ENCODE measurements at regions not wholly inside any gene's neighbourhood (a gene's known extent, or its start where the extent isn't known, plus 50 kb on each side); places are given as distances from the start of the nearest gene placed in this dataset.

DNA sequence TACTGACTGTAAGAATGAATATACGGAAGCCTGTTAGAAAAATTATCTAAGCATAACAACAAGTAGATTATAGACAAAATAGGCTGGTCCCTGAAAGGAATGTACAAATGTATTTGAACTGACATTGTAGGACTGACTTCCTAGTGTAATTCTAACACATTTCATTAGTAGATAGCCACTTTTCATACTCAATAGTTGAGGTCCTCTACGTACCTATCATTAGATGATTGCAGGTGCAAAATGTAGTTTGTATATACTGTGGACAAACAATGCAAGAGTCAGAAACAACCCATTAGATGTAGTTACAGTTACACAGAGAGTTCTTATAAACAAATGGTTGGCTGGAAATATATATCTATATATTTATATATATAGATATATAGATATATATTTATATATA lies 402.3 kb upstream of the SLITRK6 start:
- DNase-seq (ENCODE audit: low spot score): no peak

DNA sequence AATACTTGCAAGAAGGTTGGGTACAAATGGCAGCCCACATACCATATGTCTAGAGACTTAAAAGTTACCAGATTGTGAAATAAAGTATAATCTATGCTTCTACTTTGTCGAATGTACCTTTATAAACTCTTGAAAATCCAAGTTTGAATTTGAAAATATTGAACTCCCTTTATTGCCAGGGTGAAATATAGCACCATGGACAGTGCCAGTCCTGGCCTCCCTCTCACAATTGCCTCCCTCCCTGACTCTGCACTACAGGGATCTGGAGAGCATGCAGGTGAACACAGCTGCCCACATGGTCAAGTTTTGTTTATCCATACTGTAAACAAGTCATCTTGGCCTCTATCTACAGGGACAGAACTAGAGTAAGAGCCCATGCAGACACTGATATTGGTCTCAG lies 394.1 kb upstream of the SLITRK6 start:
- no peak for DNase-seq (ENCODE audit: low spot score)

DNA sequence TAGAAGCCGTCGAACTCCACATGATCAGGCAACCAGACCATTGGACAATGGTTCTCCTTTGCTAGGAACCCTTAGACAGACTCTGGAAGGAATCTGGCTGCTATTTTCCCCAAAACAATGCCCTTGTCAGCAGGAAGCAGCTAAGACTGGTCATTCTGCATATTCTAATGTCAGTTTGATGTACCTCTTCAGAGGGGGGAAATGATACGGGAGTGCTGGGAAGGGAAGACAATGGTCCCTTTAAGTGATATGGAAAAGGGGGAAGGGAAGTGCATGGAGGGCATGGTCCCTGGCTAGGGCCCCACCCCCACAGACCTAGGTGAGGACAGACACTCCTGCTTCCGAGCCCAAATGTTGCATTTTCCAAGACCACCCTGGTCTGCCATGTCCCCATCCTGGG lies 389.0 kb upstream of the SLITRK6 start:
- no peak for DNase-seq (ENCODE audit: low spot score)

DNA sequence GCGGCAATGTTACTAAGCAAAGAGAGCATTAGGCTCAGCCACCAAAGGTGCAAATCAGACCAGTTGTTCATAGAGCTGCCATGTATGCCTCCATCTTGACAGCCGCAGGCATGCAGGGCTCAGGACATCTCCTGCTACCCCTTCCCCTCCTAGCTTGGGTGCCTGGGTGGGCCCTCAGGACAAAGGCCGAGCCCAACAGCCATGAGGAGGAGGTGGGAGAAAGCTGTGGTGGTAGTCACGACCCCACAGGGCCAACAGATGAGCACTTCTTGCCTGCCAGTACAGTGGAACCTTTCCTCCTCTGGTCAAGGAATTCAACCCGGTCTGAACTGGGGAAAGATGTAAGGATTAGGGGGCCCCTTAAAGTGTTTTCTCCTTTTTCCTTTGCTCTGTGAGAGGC lies 386.4 kb upstream of the SLITRK6 start:
- DNase-seq (ENCODE audit: low spot score): no peak

DNA sequence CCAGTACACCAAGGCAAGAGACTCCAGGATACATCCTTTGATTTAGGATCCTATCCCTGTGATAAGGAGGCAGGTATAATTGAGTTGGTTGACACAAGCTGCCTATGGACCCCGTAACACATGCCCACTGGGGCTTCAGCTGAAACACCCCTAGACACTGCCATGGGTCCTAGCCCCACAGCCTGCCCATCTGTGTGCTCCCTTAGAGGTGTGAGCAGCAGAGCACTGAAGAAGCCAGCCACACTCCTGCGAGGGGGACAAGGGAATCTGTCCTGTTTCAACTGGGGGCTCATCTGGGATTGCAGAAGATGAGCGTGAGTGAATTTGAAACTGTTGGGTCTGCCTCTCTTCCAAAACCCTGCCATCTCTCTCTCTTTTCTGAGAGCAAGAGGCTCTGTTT lies 385.9 kb upstream of the SLITRK6 start:
- DNase-seq (ENCODE audit: low spot score): no peak

DNA sequence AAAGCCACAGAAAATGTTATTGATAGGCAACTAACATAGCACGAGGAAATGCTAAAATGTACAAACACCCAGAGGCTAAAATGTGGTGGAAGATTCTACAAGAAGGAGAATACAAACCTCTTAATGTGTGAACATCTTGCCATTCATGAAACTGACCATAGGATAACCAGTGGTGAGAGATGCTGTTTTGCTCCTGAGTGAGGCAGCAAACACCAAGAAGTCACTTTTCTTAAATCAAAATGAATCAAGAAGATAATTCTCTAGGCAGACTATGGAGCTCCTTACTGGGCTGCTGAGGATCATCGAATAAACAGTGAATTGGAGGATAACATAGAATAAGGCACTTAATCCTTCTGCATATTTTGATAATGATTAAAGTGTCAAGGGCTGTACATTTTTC lies 375.4 kb upstream of the SLITRK6 start:
- no peak for DNase-seq (ENCODE audit: low spot score)

DNA sequence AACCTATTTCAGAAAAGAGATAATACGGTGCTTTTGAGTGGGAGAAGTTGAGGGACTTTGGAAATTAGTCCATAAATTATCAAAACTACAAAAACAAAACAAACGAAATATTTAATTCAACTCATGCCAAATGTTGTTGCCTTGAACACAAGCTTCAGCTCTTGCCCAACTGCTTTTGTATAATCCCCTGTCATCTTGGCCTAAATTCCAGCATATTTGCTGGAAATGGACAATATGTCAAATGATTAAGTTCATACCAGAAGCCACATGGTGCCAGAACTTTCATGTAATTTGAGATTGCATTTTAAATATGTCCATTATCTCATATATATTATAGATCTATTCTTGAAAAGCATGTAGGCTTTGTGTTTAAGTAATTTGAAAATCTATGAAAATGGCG lies 373.7 kb upstream of the SLITRK6 start:
- DNase-seq (ENCODE audit: low spot score): no peak

DNA sequence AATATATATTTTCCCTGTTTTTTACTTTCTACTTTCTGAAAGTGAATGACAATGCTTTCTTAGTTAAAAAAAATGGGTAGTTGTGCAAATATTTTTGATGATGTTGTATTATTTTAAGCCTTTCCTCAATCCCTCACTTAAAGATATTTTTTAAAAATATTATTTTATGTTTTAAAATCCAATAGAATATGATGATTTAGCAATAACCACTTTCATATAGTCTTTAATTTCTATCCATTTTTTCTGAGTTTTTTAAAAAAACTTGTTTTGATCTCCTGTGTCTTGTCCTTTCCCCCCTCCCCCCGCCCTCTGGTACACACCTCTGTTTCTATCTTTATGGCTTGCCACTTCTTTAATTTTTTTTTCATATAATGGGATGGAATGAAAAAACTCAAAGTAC lies 362.0 kb upstream of the SLITRK6 start:
- no peak for DNase-seq (ENCODE audit: low spot score)

DNA sequence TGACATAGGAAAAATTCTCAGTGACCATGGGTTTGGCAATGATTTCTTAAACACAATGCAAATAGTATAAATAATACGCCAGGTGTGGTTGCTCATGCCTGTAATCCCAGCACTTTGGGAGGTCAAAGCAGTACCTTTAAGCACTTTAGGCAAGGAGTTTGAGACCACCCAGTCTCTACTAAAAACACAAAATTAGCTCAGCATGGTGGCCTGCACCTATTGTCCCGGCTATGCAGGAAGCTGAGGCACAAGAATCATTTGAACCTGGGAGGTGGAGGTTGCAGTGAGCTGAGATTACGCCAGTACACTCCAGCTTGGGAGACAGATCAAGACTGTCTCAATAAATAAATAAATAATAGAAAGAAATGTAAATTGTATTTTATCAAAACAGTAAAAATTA lies 356.5 kb upstream of the SLITRK6 start:
- DNase-seq (ENCODE audit: low spot score): no peak

DNA sequence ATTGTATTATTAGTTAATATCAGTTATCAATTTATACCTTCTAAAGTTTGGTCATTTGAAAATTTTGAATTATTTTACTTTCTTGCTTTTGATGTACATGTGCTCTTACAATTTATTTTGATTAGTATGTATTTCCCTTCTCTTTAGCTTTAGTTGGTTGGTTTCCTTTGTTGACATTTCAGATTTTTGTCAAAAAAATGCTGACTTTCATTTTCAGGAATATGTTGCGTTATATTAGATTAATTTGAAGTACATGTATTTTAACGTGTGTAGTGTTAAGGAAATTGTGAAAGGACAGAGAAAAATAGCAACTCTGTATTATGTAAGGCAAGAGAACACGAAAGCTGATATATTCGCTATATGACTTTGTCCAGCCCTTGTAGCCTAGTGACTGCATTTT lies 342.9 kb upstream of the SLITRK6 start:
- DNase-seq (ENCODE audit: low spot score): no peak

DNA sequence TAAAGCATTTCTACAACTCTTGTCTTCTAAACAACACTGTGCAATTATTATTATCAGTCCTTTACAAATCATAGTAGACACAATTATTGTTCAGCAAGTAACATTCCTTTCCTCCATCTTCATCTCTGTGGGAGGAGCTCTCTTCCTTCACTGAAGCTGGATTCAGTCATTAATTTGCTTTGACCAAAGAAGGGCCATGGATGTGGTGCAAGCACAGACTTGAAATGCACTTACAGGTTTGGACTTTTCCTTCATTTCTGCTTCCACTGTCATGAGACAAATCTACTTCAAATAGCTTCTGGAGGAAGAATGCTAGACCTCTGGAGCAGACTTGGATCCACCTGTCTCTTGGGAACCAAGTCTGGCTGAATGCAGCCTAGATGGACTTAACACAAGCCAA lies 336.6 kb upstream of the SLITRK6 start:
- no peak for DNase-seq (ENCODE audit: low spot score)

DNA sequence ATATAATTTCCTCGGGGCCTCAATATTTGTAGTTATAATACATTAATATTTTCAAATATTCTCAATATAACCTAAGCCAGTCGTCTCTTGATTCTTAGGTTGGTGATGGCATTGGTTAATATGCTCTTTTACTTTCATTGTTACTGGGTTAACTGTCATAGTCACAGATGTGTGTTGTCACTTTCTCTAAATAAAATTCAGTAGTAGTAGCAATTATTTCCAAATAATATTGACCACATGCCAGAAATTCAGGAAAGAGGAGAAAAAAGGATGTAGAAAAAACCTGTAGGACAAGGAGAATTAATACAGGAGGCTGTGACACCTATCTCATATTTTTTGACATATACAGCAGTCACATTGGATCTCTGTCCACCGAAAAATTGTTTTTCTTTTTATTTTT lies 322.7 kb upstream of the SLITRK6 start:
- DNase-seq (ENCODE audit: low spot score): no peak

DNA sequence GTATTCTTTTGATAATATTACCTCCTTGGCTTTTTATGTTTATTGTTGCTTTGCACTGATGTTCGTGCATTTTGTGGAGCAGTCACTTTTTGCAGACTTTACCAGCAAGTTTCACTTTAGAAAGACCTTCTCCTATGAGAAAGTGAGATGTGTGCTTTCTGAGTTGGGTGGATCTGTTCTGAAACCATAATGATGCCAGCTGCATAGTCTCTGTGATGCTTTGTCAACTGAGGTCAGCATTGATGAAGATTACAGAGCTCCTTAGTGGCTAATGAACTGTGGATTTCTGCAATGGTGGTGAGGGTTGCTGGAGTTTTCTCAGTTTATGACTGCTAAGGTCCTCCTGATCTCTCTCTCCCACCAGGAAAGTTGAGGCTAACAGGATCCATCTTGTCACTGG lies 309.9 kb upstream of the SLITRK6 start:
- no peak for DNase-seq (ENCODE audit: low spot score)

DNA sequence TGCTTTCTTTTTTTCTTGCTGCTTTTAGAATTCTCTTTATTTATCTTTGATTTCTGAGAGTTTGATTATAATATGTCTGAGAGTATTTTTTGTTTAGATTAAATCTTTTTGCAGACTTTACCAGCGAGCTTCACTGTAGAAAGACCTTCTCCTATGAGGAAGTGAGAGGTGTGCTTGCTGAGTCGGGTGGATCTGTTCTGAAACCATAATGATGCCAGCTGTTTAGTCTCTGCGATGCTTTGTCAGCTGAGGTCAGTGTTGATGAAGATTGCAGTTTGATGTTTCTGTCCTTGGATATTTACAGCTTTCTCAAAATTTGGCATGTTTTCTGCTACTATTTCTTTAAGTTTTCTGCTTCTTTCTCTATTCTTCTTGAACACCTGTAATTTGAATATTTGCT lies 309.1 kb upstream of the SLITRK6 start:
- DNase-seq (ENCODE audit: low spot score): no peak

DNA sequence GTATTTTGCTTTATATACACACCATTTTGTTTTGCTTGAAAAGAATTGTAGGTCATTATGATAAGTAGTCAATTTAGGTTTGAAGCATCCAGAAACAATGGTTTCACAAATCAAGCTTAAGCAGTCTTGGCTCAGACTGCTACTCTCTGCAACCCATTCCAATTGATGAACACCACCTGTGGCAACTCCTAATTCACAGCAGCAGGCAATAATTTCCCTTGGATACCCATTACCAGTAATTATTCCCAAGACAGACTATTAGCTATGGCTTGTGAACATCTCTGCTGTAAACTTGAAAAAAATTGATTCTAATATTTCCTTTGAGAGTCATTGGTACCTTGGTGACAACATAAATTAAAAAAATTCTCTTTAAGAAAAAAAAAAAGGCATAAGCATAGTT lies 299.3 kb upstream of the SLITRK6 start:
- no peak for DNase-seq (ENCODE audit: low spot score)

DNA sequence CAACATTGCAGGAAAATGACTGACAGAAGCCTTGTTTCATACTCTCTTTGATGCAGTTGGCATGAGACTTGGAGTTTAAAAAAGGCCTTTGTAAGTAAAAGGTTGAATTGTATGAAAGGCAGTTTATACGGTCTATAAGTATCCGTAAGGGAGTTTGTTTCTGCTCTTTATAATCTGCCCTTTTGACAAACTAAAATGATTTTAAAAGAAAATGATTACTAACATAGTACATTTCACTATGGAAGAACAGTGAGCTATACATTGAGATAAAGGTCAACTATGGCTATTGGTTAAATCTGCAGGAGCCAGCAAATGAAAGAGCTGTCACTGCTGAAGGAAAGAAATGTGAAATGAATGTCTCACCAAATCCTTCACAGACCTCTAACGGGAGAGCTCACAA lies 296.1 kb upstream of the SLITRK6 start:
- no peak for DNase-seq (ENCODE audit: low spot score)

DNA sequence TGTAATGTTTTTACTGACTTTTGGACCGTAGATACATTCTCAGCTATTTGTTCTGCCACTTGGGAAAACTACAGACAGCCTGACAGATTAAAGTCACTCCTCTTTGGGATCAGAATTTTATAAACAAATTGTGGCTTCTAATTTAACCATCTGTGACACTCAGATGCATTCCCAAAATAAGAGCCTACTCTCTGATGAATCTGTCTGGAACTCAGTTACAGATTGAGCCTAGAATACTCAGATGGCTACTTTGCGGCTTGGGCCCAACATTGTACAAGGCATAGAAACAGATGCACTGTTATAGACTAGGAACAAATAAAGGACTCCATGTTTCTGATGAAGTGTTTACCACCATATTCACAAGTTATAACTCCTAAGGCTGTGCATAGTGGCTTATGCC lies 291.0 kb upstream of the SLITRK6 start:
- DNase-seq (ENCODE audit: low spot score): no peak

DNA sequence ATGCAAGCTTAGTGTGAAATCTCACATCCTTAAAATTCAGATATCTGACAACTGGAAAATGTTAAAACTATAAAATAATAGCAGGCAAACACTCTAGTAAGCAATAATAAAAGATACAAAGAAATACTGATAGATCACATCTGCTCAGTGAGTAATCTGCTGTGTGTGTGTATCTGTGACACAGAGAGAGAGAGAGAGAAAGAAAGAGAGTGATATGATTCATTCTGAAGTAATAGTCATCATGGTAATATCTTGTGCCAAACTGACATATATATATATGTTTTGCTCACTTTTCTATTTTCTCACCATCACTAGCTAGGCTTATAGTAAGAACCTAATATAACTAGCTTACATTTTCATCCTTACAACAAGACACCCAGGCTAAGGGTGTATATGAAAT lies 288.0 kb upstream of the SLITRK6 start:
- DNase-seq (ENCODE audit: low spot score): no peak

DNA sequence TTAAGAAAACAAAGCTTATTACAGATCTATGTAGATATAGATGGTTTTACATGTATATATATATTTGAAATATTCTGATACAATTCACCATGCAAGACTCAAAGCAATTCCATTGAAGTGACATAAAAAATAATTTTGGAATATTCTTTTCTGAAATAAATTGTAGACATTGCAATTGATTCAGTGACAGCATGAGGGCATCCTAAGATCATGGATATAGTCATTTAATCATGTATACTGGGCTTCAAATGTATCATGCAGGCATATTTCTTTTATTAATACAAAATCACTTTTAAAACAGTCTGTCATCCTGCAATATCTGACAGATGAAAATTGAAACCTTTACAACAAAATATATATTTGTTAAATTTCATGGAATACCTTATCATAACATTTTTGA lies 286.7 kb upstream of the SLITRK6 start:
- DNase-seq (ENCODE audit: low spot score): no peak

DNA sequence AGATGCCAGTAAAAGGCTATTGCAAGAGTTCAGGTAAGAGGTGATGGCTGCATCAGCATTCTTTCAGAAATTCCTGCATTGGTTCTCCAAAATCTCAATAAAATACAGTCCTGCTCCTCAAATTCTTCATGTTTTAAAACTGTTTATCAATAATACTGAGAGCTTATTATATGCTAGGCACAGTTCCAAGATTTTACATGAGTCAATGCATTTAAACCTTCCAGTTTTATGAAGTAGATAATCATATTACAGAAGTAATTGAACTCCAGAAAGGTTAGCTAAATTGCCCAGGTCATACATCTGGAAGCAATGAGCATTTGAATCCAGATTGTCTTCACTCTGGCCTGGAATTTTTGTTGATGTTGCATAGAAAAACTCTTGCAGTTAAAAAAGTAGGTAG lies 282.9 kb upstream of the SLITRK6 start:
- no peak for DNase-seq (ENCODE audit: low spot score)

DNA sequence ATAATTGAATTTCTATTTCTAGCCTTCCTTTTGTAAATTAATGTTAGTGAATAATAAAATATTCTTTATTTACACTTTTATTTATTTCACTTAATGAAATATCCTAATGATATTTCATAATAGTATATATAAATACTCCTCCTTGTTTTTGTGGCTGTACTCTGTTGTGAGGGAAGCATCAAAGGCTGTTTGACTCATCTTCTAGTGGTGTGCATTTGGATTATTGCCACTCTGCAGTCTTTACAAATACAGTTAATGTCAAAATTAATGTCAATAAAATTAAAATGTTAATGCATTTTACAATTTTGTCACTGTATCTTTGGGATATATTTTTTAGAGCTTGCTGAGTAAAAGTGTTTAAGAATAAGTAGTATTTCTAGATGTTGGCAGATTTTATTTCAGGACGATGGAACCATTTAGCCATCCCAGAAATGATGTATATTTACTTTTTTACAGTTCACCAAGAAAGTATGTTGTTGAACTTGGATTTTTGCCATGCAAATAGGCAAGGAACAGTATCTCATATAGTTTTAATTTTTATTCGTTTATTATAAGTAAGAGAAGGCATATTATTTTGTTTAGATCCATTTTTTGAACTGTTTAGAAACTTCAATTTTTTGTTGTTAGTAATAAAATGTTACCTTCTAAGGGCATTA lies 281.2 kb upstream of the SLITRK6 start:
- DNase-seq (ENCODE audit: low spot score): no peak

DNA sequence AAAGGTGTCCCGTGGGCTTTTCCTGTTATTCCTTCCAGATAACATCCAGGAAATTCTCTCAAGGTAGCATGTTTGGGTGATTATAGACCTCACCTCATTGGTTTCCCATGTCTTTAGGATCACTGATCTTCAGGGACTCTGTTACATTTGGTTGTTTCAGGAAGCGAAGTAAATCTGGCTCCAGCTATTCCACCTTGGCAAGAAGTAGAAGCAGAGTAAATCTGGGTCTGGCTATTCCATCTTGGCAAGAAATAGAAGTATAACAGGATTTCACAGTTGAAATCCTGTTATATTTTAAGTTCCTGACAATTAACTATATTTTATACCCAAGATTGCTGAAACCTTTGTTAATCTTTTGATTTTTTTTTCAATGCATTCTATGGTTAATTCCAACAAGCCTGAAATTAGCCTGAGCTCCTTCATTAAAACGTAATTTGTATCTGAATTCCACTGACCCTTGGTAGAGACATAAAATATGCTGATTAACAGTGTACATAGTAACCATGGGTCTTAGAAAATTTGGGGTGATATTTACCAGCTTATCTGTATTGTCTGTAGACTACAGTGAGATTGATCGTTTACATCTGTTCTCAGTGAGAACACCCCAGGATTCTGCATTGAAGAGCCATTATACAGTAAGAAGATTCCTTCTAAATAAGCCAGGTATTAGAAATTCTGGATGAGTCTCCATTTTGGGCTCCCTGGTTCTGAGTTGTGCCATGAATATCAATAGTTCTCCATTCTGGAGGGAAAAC lies 267.6 kb upstream of the SLITRK6 start:
- DNase-seq (ENCODE audit: low spot score): no peak

DNA sequence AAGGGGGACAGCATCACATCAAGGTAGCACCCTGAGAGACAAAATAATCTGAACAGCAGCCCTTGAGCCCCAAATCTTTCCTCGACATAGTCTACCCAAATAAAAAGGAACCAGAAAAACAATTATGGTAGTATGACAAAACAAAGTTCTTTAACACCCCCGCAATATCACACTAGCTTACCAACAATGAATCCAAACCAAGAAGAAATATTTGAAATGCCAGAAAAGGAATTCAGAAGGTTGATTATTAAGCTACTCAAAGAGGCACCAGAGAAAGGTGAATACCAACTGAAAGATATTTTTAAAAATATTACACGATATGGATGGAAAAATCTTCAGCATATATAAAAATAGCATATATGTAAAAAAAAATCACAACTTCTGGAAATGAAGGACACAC lies 252.9 kb upstream of the SLITRK6 start:
- no peak for DNase-seq (ENCODE audit: low spot score)
